ENCODE measurements at regions not wholly inside any gene's neighbourhood (a gene's known extent, or its start where the extent isn't known, plus 50 kb on each side); places are given as distances from the start of the nearest gene placed in this dataset.

GRCh38 chr20:12575352-12576095 lies 433.2 kb upstream of the SPTLC3 start:
- TF ChIP-seq, protein P1, sequence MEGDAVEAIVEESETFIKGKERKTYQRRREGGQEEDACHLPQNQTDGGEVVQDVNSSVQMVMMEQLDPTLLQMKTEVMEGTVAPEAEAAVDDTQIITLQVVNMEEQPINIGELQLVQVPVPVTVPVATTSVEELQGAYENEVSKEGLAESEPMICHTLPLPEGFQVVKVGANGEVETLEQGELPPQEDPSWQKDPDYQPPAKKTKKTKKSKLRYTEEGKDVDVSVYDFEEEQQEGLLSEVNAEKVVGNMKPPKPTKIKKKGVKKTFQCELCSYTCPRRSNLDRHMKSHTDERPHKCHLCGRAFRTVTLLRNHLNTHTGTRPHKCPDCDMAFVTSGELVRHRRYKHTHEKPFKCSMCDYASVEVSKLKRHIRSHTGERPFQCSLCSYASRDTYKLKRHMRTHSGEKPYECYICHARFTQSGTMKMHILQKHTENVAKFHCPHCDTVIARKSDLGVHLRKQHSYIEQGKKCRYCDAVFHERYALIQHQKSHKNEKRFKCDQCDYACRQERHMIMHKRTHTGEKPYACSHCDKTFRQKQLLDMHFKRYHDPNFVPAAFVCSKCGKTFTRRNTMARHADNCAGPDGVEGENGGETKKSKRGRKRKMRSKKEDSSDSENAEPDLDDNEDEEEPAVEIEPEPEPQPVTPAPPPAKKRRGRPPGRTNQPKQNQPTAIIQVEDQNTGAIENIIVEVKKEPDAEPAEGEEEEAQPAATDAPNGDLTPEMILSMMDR (IDR thresholded peaks at IDR 0.05): no peak
- TF ChIP-seq POLR2A (IDR thresholded peaks at IDR 0.05) (no peak), EP300 (IDR thresholded peaks at IDR 0.05) (peak in 1 of 2 donors; percentile 69)

All from tibial nerve (tissue), 4 donors.